ENCODE measurements at regions not wholly inside any gene's neighbourhood (a gene's known extent, or its start where the extent isn't known, plus 50 kb on each side); places are given as distances from the start of the nearest gene placed in this dataset.

DNA sequence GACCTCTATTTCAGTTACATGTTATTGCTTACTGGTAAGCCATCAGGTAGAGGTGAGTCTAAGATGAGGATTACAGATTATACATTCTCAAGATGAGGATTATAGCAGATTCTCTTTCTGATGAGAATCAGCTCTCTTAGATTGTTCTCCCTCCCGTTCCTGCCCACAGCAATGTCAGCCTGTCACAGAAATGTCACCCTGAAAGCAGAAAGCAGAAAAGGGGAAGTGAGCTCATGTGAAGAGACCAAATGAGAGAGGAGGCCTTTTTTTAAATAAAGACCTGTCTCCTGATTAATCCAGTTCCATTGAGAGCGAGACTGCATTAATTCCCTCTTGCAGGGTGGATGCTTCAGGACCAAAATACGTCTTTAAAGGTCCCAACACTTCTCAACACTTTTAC, 445.6 kb downstream of the KCTD12 start (continued):
- TF ChIP-seq RNF2 (IDR thresholded peaks at IDR 0.05; ENCODE audit: borderline replicate concordance, low read depth, low read length, missing control alignments, poor library complexity, severe bottlenecking) (no peak), NANOG (IDR thresholded peaks at IDR 0.05; ENCODE audit: insufficient read depth, low read depth, low read length, poor library complexity, severe bottlenecking) (no peak)

Measured in H1 (cell line).